Caki2 (cell line): ENCODE measurements at regions not wholly inside any gene's neighbourhood (a gene's known extent, or its start where the extent isn't known, plus 50 kb on each side); places are given as distances from the start of the nearest gene placed in this dataset.
"Not testable (repeated sequence)": the region's sequence is repeated elsewhere in the genome, so short reads cannot be mapped to it uniquely, and the experiment has no call there.

Experiments
- DNase-seq: peaks from one replicate; pipeline ENCODE4 v3.0.0-alpha.2; 2015; ENCODE audit warnings: low read depth
- in situ Hi-C: cut with HindIII; loops from 2 replicates; pipeline ENCODE4 v1.10.0; 2016; ENCODE audit warnings: low sequenced_read_pairs, low pct_unique_long_range_greater_than_20kb, mixed read lengths

GRCh38 chr2:16722677-16723076, 57.0 kb upstream of the CYRIA start:
- in situ Hi-C loops = no loop called here
- DNase-seq = no peak

GRCh38 chr2:16722126-16722525, 56.5 kb upstream of the CYRIA start:
- DNase-seq = no peak
- in situ Hi-C loops = no loop called here

GRCh38 chr2:16721529-16721928, 55.9 kb upstream of the CYRIA start:
- DNase-seq, in situ Hi-C loops: not testable (repeated sequence)

GRCh38 chr2:16720737-16721136, 55.1 kb upstream of the CYRIA start:
- in situ Hi-C loops, DNase-seq: not testable (repeated sequence)

GRCh38 chr2:16719485-16719808, 53.8 kb upstream of the CYRIA start:
- no peak for DNase-seq
- in situ Hi-C loops = no loop called here

GRCh38 chr2:16718576-16719484, 53.2 kb upstream of the CYRIA start:
- in situ Hi-C loops = no loop called here
- no peak for DNase-seq

- in situ Hi-C loops = no loop called here
- DNase-seq = no peak
These were observed 51.8 kb upstream of the CYRIA start for GRCh38 chr2:16717477-16717876.

- no peak for DNase-seq
- in situ Hi-C loops = no loop called here
These were observed 51.3 kb upstream of the CYRIA start for GRCh38 chr2:16716944-16717343.

- in situ Hi-C loops = no loop called here
- DNase-seq = no peak
These were observed 50.4 kb upstream of the CYRIA start for GRCh38 chr2:16716024-16716423.
